Jurkat, Clone E6-1 (cell line): ENCODE measurements at regions not wholly inside any gene's neighbourhood (a gene's known extent, or its start where the extent isn't known, plus 50 kb on each side); places are given as distances from the start of the nearest gene placed in this dataset.
"Not testable (repeated sequence)": the region's sequence is repeated elsewhere in the genome, so short reads cannot be mapped to it uniquely, and the experiment has no call there.

Source experiments
- DNase-seq: peaks from one replicate; pipeline ENCODE4 v3.0.0-alpha.2; 2011; ENCODE audit warnings: low read depth, low spot score
- H3K4me3 ChIP-seq: 2 replicates; pipeline ENCODE4 v1.5.1; 2011; ENCODE audit warnings: mild to moderate bottlenecking, low read length, control low read depth, moderate library complexity

DNA sequence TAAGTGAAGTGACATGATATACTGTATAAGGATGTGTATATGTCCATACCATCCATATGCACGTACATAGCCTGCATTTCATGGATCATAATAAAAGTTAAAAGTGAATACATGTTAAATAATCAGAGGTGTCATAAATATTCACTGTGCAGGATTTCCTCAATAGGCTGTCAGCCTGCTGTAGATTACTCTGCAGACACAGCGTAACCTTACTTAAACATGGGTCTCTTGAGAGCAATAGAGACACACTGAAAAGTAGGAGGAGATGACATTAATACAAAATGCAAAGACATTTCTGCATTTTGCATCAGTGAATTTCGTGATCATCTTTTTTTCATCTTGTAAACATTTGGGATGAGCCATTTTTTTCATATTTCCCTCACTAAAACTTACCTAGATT is 955.2 kb upstream of the DIAPH2 start:
- DNase-seq: no peak
- H3K4me3 ChIP-seq: no peak overlapping the region

DNA sequence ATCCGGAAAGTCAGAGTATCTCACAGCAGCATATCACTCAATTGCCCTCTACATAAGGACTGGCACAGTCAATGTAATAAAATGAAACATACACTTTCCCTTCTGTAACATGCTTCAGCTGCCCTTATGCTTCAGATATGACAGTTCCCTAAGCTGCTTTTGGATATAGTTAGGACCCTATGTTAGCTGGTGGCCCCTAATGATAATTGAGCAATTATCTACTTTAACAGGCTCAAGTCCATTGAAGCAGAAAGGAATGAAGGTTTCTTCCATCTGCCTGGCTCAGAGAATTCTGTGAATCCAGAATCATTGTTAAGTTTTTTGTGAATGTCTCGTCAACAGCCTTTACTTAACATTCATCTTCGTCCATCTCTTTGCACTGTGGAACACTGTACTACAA is 951.2 kb upstream of the DIAPH2 start:
- no peak overlapping the region for H3K4me3 ChIP-seq
- no peak for DNase-seq

DNA sequence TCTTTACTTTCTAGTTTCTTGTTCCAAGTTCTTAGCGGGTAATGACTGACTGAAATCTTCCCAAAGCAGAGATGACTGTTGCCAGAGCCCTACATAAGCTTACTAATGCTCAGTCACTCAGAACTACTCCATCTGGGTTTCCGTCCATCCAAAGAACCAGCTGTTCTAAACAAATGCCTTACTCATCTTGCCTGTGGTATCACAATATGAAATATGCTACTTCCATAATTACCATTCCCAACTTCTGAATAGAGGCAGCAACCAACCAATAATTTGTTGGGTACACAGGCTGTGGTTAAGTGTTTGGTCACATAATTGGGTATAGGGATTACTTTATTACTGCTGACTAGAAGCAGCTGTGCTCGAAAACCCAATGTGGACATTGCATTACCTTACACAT is 930.2 kb upstream of the DIAPH2 start:
- H3K4me3 ChIP-seq: no peak overlapping the region
- no peak for DNase-seq

DNA sequence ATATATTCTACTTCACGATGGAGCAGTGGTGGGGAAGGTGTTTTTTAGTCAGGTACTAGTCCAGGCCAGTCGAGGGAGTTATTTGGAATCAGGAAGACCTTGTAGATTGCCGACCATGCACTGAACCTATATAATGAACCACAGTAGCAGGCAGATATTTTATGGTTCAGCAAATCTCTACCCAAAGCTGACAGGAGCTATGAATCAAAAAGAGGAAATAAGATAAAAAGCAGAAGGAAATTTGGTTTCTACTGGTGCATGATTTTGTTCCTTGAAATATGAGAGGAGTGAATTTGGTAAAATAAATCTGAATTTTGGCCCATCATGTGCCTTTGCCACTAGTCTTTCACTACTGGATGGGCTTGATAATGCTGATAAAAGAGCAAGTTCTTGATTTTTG is 924.3 kb upstream of the DIAPH2 start:
- no peak for DNase-seq
- no peak overlapping the region for H3K4me3 ChIP-seq

DNA sequence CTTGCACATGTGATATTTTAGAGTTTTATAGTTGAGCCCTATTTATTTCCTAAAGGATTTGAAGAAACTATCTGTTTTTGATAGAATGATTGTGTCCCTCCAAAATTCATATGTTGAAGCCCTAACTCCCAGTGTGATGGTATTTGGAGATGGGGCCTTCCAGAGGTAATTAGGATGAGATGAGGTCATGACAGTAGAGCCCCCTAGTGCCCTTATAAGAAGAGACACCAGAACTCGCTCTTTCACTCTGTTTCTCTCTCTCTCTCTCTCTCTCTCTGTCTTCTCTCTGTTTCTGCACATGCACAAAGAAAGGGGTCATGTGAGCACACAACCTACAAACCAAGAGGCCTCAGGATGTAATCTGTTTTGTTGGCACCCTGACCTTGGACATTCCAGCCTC is 921.9 kb upstream of the DIAPH2 start:
- H3K4me3 ChIP-seq: no peak overlapping the region
- no peak for DNase-seq

DNA sequence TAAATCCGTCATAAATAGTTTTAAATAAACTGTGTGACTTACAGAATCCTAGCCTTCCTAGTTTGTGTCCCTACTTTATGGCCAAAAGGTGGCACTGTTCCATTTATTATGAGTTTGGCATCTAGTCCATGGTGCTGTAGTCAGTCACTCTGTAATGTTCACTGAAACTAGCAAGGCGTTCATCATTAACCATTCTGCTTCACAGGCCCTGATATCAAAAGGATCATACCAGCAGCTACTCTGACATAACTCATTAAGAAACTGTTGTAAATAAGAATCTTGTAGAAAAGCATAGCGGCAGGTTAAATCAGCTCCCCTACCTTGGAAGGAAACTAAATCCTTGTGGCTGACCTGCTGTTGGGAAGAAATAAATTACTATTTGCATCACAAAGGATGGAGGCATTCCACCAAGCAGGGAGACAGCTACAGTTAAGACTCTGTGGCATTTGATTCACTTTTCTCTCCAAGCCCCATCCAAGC is 919.6 kb upstream of the DIAPH2 start:
- DNase-seq: peak; percentile 15
- H3K4me3 ChIP-seq: no peak overlapping the region

DNA sequence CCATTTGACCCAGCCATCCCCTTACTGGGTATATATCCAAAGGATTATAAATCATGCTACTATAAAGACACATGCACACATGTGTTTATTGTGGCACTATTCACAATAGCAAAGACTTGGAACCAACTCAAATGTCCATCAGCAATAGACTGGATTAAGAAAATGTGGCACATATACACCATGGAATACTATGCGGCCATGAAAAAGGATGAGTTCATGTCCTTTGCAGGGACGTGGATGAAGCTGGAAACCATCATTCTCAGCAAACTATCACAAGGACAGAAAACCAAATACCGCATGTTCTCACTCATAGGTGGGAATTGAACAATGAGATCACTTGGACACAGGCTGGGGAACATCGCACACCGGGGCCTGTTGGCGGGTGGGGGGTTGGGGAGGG is 913.4 kb upstream of the DIAPH2 start:
- DNase-seq, H3K4me3 ChIP-seq: not testable (repeated sequence)

DNA sequence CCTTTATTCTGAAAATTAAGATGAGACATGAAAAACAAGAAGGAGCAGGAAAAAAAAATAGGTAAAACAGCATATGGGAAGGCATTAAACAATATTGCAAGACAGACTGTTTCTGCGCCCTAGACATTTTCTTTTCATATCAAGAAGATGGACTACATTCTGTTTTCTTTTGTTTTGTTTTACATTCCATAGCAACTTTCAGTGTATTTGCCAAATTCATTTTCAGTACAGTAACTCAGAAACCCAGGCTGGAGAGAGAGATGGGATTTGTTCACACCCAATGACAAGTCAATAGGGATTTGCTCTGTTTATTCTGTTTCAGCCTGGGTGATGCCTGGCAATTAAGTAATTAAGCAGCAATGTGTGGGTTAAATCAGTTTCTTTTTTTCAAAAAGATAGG is 892.8 kb upstream of the DIAPH2 start:
- no peak for DNase-seq
- H3K4me3 ChIP-seq: no peak overlapping the region

DNA sequence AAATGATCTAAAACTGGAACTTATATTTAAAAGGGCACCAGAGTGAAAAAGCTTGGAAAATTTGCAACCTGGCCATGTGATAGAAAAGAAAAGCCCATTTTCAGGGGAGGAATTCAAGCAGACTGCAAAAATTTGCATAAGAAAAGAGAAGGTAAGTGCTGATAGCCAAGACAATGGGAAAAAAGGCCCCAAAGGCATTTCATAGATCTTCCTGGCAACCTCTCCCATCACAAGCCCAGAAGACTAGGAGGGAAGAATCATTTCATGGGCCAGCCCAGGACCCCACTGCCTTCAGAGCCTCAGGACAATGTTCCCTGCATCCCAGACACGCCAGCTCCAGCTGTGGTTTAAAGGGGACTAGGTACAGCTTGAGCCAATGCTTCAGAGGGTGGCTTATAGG is 887.3 kb upstream of the DIAPH2 start:
- no peak for DNase-seq
- H3K4me3 ChIP-seq: no peak overlapping the region

DNA sequence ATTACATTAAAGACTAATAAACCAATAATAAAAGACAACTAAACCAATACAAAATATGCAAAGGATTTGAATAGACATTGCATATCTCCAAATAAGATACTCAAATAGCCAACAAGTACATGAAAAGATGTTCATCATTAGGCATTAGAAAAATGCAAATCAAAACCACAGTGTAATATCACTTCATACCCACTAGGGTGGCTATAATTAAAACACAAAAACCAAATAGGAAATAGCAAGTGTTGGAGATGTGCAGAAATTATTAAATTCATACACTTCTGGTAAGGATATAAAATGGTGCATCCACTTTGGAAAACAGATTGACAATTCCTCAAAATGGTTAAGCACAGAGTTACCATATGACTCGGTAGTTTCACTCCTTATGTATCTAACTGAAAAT is 860.8 kb upstream of the DIAPH2 start:
- no peak for DNase-seq
- no peak overlapping the region for H3K4me3 ChIP-seq

DNA sequence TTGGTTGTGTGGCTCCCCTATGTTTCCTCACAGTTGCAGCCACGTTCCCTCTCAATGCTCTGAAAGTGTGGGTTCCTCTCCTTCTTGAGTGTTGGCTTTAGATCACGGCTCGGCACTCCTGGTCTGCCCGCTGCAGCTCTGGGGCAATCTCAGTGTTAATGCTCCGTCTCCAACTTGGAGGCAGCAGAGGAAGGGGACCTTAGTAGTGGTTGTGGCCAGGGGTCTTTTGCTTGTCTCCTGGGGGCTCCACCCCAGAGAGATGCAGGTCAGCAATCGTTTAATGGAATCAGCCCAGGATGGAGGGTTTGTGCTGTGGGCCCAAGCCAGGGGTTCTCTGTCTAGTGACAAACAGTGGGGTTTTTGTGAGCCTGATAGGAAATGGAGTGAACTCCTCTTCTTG is 849.4 kb upstream of the DIAPH2 start:
- no peak for DNase-seq
- H3K4me3 ChIP-seq: no peak overlapping the region

DNA sequence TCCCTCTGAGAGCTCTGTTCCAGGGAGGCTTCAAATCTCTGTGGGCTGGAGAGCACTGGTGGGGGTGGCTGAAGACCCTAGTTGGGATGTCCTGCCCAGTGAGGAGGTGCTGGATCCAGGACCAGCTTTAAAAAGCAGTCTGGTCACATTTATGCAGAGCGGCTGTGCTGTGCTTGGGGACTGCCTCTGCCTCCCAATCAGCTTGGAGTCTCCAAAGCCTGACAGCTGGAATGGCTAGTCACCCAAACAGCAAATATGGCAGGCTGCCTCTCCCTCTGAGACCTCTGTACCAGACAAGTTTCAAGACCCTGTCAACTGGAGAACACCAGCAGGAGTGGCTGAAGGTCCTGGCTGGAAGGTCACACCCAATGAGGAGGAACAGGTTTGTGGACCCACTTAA is 848.1 kb upstream of the DIAPH2 start:
- no peak for DNase-seq
- H3K4me3 ChIP-seq: no peak overlapping the region

DNA sequence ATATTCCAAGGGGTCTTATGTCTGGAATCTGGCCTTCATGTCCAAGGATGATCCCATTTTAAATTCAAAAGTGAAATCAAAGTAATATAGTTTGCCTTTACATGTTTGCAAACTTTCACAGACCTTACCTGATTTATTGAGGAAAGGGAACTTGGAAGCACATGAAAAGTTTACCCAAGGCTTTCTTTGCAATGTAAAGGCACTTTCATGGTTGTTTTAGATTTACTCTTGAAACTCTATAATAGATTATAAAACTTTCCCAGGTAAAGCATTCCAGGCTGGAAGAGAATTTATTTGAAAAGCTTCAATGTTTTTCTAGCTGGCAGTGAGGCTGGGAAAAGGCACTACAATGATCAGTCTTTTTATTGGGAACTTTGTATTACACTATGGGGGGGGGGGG is 842.8 kb upstream of the DIAPH2 start:
- no peak for DNase-seq
- H3K4me3 ChIP-seq: no peak overlapping the region

DNA sequence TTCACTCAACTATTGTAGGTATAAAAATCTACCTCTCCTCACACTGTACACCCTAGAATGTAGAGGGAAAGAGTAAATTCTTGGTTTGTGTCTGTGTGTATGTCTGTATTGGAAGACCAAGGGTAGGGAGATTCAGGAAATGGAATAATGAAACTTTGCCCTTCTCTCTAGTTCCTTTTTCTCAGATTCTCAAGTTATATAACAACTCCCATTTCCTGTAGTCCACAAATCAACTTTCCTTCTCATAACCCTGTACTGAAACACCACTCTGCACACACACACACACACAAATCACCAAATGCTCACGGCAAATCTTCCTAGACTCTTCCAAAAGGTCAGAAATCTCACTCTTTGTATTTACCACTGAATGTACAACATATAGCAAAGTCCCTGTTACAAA is 824.5 kb upstream of the DIAPH2 start:
- no peak for DNase-seq
- H3K4me3 ChIP-seq: no peak overlapping the region

DNA sequence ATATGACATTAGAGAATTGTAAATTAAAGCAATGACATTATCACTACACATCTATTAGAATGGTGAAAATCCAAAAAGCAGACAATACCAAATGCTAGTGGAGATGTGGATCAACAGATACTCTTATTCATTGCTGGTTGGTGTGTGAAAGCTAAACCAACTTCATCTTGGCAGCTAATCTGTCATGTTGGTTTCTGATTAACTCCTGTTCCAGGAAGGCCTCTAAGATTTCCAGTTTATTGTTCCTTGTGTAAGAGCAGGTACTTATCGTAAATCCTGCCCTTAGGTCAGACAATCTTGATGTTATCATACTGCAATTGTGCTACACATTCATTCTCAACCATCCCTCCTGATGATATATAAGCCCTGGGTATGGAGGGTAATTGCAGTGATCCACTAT is 809.0 kb upstream of the DIAPH2 start:
- no peak for DNase-seq
- no peak overlapping the region for H3K4me3 ChIP-seq

DNA sequence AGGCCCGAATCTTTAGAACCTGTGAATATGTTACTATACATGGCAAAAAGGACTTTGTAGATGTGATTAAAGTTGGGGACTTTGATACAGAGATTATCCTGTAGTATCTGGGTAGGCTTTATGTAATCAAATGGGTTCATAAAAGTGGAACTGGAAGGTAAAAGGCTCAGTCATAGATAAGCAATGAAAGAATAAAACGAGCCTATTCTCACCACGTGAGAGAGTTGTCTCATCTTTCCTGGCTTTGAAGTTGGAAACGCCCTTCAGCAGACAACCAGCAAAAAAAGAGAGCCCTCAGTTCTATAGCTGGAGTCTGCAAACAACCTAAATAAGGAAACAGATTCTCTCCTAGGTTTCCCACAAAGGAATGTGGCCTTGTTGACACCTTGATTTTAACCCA is 805.8 kb upstream of the DIAPH2 start:
- no peak overlapping the region for H3K4me3 ChIP-seq
- no peak for DNase-seq

DNA sequence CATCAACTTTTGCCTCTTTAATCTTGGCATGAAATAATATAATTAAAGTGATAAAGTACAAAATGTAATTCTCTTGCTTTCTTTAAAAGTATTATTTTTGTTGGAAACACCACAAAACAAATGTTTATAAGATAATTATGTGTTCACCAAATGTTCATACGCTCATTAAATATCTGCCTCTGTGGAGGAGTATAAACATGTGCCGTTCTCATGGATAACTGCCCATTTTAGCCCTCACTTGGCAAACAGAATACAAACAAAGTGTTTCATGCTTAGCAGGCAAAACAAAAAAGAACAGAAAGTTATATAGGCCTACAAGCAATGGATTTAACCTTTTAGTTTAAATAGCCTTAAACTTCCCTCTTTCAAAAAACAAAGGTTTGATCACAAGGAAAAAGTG is 800.5 kb upstream of the DIAPH2 start:
- no peak for DNase-seq
- H3K4me3 ChIP-seq: no peak overlapping the region

DNA sequence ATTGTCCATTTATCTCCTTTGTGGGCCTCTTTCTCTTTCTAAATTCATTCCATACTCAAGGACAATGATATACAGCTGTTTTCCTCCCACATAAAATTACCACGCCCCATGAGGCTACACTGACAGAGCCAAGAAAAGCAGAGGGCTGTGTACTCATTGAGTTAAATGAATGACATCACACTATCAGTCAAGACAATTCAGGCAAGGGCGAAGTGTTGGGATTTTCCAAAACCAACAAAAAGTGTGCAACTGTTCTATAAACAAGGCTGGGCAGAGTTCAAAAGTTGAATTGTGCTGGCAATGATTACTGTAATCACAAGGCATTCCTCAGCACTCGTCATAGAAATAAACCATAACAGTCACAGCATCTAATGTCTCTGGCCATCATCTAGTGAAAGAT is 799.6 kb upstream of the DIAPH2 start:
- no peak for DNase-seq
- no peak overlapping the region for H3K4me3 ChIP-seq

DNA sequence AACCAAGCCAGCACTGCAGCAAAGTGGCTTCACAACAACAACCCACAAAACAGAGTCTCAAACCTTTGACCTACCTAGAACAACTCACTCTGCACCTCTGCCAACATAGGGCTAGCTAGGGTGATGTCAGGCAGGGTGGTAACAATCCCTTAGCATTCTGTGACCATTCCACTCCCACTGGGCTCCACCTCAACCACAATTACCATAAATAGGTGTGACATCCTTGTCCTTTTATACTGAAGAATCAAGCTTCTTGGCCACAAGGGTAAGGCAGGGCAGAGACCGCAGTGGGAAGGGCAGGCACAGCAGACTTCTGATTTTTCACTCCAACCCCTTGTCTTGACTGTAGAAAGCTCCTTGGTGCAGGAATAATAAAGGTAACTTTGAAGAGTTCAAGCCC is 795.4 kb upstream of the DIAPH2 start:
- H3K4me3 ChIP-seq: no peak overlapping the region
- DNase-seq: no peak

DNA sequence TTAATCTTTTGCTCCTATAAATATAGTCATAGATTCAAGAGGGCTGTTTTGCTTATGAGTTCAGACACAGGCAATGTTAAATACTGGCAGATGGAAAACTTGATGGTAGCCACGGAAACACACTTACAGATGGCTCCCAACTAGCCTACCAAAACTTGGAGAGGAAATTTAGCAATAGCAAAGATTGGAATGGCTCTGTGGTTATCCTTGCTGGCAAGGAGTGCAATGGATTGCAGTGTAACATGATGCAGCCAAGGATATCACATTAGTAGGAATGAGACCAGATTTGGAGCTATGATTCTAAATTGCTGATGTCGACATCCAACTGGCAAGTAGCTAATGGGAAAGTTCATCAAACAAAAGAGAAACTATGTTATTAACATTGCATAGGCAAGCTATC is 791.0 kb upstream of the DIAPH2 start:
- no peak for DNase-seq
- H3K4me3 ChIP-seq: no peak overlapping the region

DNA sequence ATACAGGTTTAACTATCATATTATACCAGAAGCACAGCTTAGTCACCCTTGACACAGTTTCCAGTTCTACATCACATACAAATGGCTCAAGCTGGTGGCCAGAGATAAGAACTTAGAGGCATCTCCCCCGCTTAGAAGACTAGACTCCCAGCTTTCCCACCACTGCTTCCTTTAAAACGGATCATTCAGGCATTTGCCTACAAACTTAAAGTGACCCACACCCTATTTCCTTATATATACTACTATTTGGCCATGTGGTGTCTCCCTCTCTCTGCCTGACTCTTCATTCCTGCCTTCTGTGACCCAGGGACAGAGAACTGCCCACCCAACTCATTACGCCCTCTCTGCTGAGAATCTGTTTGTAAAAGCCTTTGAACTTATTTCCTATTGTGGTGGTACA is 781.2 kb upstream of the DIAPH2 start:
- no peak overlapping the region for H3K4me3 ChIP-seq
- DNase-seq: no peak

DNA sequence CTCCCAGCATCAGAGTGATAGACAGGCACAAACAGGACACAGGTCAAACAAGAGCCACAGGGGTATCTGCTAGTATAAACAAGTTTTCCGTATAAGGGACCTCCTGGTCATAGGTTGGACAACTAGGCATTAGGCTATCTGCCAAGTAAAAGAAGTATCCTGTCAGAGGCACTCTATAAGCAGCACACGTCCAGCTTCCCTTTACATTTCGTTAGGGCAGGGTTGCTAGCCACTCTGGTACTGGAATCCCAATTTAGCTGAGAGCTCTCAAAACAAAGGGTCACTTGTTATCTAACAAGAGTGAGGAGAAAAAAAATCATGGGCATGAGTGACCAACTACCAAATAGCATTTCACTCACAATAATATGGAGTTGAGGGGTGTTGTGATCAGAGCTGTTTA is 780.7 kb upstream of the DIAPH2 start:
- DNase-seq: no peak

More for the DNA sequence above, 780.7 kb upstream of the DIAPH2 start:
- H3K4me3 ChIP-seq: no peak overlapping the region
